IMR-90 (cell line): ENCODE measurements at regions not wholly inside any gene's neighbourhood (a gene's known extent, or its start where the extent isn't known, plus 50 kb on each side); places are given as distances from the start of the nearest gene placed in this dataset.

Source experiments
- ATAC-seq: fragments of 200-7000 bp; cut with Tn5 transposase; 2 replicates; pipeline ENCODE4 v1.9.1; 2020; ENCODE audit warnings: low read depth, mild to moderate bottlenecking, moderate library complexity
- BruUV-seq: library from RNA; stranded (reverse); fragments of 400-500 nt; replicated peaks from 2 replicates; lab custom pipeline; 2021; lab: Mats Ljungman, UMichigan
- CTCF ChIA-PET: fragments of 300-600 bp; formaldehyde crosslinking; extraction: SDS; loops from one replicate; lab custom pipeline; 2021; ENCODE audit warnings: antibody characterized with exemption; lab: Yijun Ruan, JAX
- POLR2A ChIA-PET: fragments of 300-600 bp; sonication (Branson Sonifier 250); formaldehyde crosslinking; loops from one replicate; lab custom pipeline; 2022; ENCODE audit warnings: antibody characterized with exemption; ENCODE audit not compliant: unreplicated experiment; lab: Charles Lee
- DNase-seq: peaks from one replicate; pipeline ENCODE4 v3.0.0; 2013
- H2AFZ ChIP-seq: replicated peaks from 2 replicates; pipeline ENCODE3; 2013; ENCODE audit warnings: low read length, mild to moderate bottlenecking; ENCODE audit not compliant: poor library complexity
- H2AK5ac ChIP-seq: 2 replicates; pipeline ENCODE4 v1.6.1; 2013; ENCODE audit warnings: low read depth, low read length, inconsistent platforms
- H2AK9ac ChIP-seq: replicated peaks from 2 replicates; pipeline ENCODE3; 2013; ENCODE audit warnings: mild to moderate bottlenecking, low read depth, low read length, moderate library complexity; ENCODE audit not compliant: poor library complexity
- H2BK120ac ChIP-seq: 2 replicates; pipeline ENCODE4 v1.6.1; 2013; ENCODE audit warnings: low read depth, low read length, inconsistent platforms
- H2BK15ac ChIP-seq: 3 replicates; pipeline ENCODE4 v1.6.1; 2013; ENCODE audit warnings: low read depth, low read length, inconsistent platforms
- H2BK20ac ChIP-seq: 2 replicates; pipeline ENCODE4 v1.6.1; 2013; ENCODE audit warnings: low read depth, mild to moderate bottlenecking, inconsistent platforms, low read length, moderate library complexity
- H2BK5ac ChIP-seq: 2 replicates; pipeline ENCODE4 v1.6.1; 2013; ENCODE audit warnings: mild to moderate bottlenecking, low read depth, low read length, inconsistent platforms; ENCODE audit not compliant: poor library complexity, severe bottlenecking
- H3K14ac ChIP-seq: replicated peaks from 2 replicates; pipeline ENCODE4 v1.6.1; 2013; ENCODE audit warnings: low read depth, low read length, inconsistent platforms
- H3K18ac ChIP-seq: 2 replicates; pipeline ENCODE4 v1.6.1; 2013; ENCODE audit warnings: low read depth, low read length, control low read depth
- H3K23ac ChIP-seq: 2 replicates; pipeline ENCODE4 v1.6.1; 2013; ENCODE audit warnings: low read depth, low read length, inconsistent platforms
- H3K27ac ChIP-seq: 2 replicates; pipeline ENCODE4 v1.5.1; 2013; ENCODE audit warnings: mild to moderate bottlenecking, control low read depth, low read length; ENCODE audit not compliant: insufficient read depth
- H3K27me3 ChIP-seq: 2 replicates; pipeline ENCODE4 v1.6.1; 2013; ENCODE audit warnings: low read length; ENCODE audit not compliant: control insufficient read depth, insufficient read depth
- H3K36me3 ChIP-seq: 2 replicates; pipeline ENCODE4 v1.6.1; 2013; ENCODE audit warnings: low read length, mixed read lengths; ENCODE audit not compliant: control insufficient read depth, insufficient read depth
- H3K4ac ChIP-seq: 2 replicates; pipeline ENCODE4 v1.6.1; 2013; ENCODE audit warnings: low read depth, low read length, inconsistent platforms
- H3K4me1 ChIP-seq: 2 replicates; pipeline ENCODE4 v1.6.1; 2013; ENCODE audit warnings: low read length, mixed read lengths; ENCODE audit not compliant: control insufficient read depth, insufficient read depth
- H3K4me2 ChIP-seq: 2 replicates; pipeline ENCODE4 v1.6.1; 2013; ENCODE audit warnings: low read depth, mild to moderate bottlenecking, control low read depth, low read length, moderate library complexity
- H3K4me3 ChIP-seq: 2 replicates; pipeline ENCODE4 v1.5.1; 2013; ENCODE audit warnings: low read depth, mild to moderate bottlenecking, control low read depth, low read length, moderate library complexity; ENCODE audit not compliant: insufficient read depth
- H3K56ac ChIP-seq: 2 replicates; pipeline ENCODE4 v1.6.1; 2013; ENCODE audit warnings: low read length, inconsistent platforms; ENCODE audit not compliant: insufficient read depth; ENCODE audit errors: extremely low read depth
- H3K79me1 ChIP-seq, 2 experiments: 2 replicates each; pipeline ENCODE4 v1.6.1; 2013; ENCODE audit warnings: low read length in 2 of 2, inconsistent platforms in 1 of 2, low read depth in 1 of 2
- H3K9ac ChIP-seq: 2 replicates; pipeline ENCODE4 v1.6.1; 2013; ENCODE audit warnings: low read depth, low read length, control low read depth
- H3K9me1 ChIP-seq: 2 replicates; pipeline ENCODE4 v1.6.1; 2013; ENCODE audit warnings: low read length, inconsistent platforms; ENCODE audit not compliant: insufficient read depth
- H3K9me3 ChIP-seq: 2 replicates; pipeline ENCODE4 v1.6.1; 2013; ENCODE audit warnings: low read length; ENCODE audit not compliant: control insufficient read depth, insufficient read depth
- H4K20me1 ChIP-seq: 2 replicates; pipeline ENCODE4 v1.6.1; 2013; ENCODE audit warnings: low read length, inconsistent platforms; ENCODE audit not compliant: insufficient read depth
- H4K5ac ChIP-seq: 2 replicates; pipeline ENCODE4 v1.6.1; 2013; ENCODE audit warnings: mild to moderate bottlenecking, low read depth, low read length, control low read depth
- H4K8ac ChIP-seq, 2 experiments: 2 replicates each; pipeline ENCODE4 v1.6.1; 2013; ENCODE audit warnings: low read depth in 2 of 2, low read length in 2 of 2, control low read depth in 1 of 2, inconsistent platforms in 1 of 2
- H4K91ac ChIP-seq: 2 replicates; pipeline ENCODE4 v1.6.1; 2013; ENCODE audit warnings: low read depth, low read length, inconsistent platforms; ENCODE audit not compliant: insufficient read depth
- MAZ ChIP-seq: IDR thresholded peaks from 2 replicates; pipeline ENCODE4 v1.6.1; 2012; ENCODE audit warnings: low read depth, mild to moderate bottlenecking, low read length, improper control_type of control experiment, moderate library complexity, borderline replicate concordance
- WGBS, 2 experiments: methylation state at CpG; one replicate each; pipeline versions ENCODE4 v1.1.5 to v1.1.7; 2013; ENCODE audit warnings: missing lambda C conversion rate in 2 of 2; ENCODE audit not compliant: insufficient read length in 1 of 2; ENCODE audit errors: extremely low coverage in 2 of 2; 5-methylcytosine and 5-hydroxymethylcytosine counted together
- dilution Hi-C: fragments of 300-500 bp; cut with HindIII; formaldehyde crosslinking; loops from one replicate; pipeline ENCODE4 v1.14.3; 2018; ENCODE audit warnings: low sequenced_read_pairs; ENCODE audit not compliant: unreplicated experiment
- in situ Hi-C: fragments of 300-500 bp; cut with MboI; formaldehyde crosslinking; loops from 3 replicates; pipeline ENCODE4 v1.14.3; 2019; ENCODE audit warnings: low sequenced_read_pairs, inconsistent platforms, mixed read lengths
- intact Hi-C: fragments of 100-400 bp; cut with micrococcal nuclease; formaldehyde crosslinking; loops from 2 replicates; pipeline ENCODE4 v1.10.0; 2022

GRCh38 chr2:193869564-193869963 lies 1674.8 kb upstream of the TMEFF2 start:
- no peak overlapping the region for H2AFZ ChIP-seq
- no peak overlapping the region for H2BK15ac ChIP-seq
- H2BK20ac ChIP-seq: no peak overlapping the region
- no peak for DNase-seq
- BruUV-seq: no TSS peak
- H2BK120ac ChIP-seq: no peak overlapping the region
- TF ChIP-seq MAZ: no peak
- no peaks in the 10 kb centered on the region for H3K79me1 ChIP-seq
- no peak overlapping the region for H2AK5ac ChIP-seq
- intact Hi-C loops (no loop called here), in situ Hi-C loops (no loop called here), dilution Hi-C loops (no loop called here)
- ATAC-seq: no peak
- no peak overlapping the region for H3K4me3 ChIP-seq
- no peaks in the 10 kb centered on the region for H3K9me1 ChIP-seq
- H3K36me3 ChIP-seq: no peaks in the 10 kb centered on the region
- H3K9me3 ChIP-seq: peaks cover 13% of the 10 kb centered on the region; the same call in 1 of the 2 replicates
- H4K8ac ChIP-seq: no peak overlapping the region
- H2BK5ac ChIP-seq: no peak overlapping the region
- no peaks in the 10 kb centered on the region for H3K27me3 ChIP-seq
- H3K4me2 ChIP-seq: no peak overlapping the region
- no peak overlapping the region for H3K23ac ChIP-seq
- no peak overlapping the region for H3K27ac ChIP-seq
- POLR2A ChIA-PET: no interaction called here
- H2AK9ac ChIP-seq: no peak overlapping the region
- no CpG with 5 or more reads among the region's 4 CpGs for WGBS, 2 experiments
- H3K9ac ChIP-seq: no peak overlapping the region
- CTCF ChIA-PET: no interaction called here
- no peaks in the 10 kb centered on the region for H4K20me1 ChIP-seq
- H3K56ac ChIP-seq: no peak overlapping the region
- no peak overlapping the region for H3K4ac ChIP-seq
- no peak overlapping the region for H4K91ac ChIP-seq
- no peak overlapping the region for H4K5ac ChIP-seq
- H3K14ac ChIP-seq: no peak overlapping the region
- no peaks in the 10 kb centered on the region for H3K4me1 ChIP-seq
- no peak overlapping the region for H3K18ac ChIP-seq
